Activated CD4-positive, CD25-positive, alpha-beta regulatory T cell treated with anti-CD3 and anti-CD28 coated beads, Interleukin-2, amount 50 U/mL, for 24 hours (primary cell): ENCODE measurements at regions not wholly inside any gene's neighbourhood (a gene's known extent, or its start where the extent isn't known, plus 50 kb on each side); places are given as distances from the start of the nearest gene placed in this dataset.
"Not testable (repeated sequence)": the region's sequence is repeated elsewhere in the genome, so short reads cannot be mapped to it uniquely, and the experiment has no call there.

Experiments
- ATAC-seq, 2 donors: fragments of 150-1000 bp; cut with Tn5 transposase; one replicate each; pipeline ENCODE4 v1.10.0; 2021; ENCODE audit warnings: mild to moderate bottlenecking in 1 of 2, moderate library complexity in 1 of 2

- no peak for ATAC-seq
These were observed 666.4 kb upstream of the CPEB2 start for GRCh38 chr4:14335872-14336271.

GRCh38 chr4:14336656-14337055, 665.6 kb upstream of the CPEB2 start:
- ATAC-seq = no peak

GRCh38 chr4:14337892-14338584, 664.2 kb upstream of the CPEB2 start:
- ATAC-seq = no peak

- no peak for ATAC-seq
These were observed 663.6 kb upstream of the CPEB2 start for GRCh38 chr4:14338585-14339265.

- ATAC-seq = no peak
These were observed 662.6 kb upstream of the CPEB2 start for GRCh38 chr4:14339715-14340114.

DNA sequence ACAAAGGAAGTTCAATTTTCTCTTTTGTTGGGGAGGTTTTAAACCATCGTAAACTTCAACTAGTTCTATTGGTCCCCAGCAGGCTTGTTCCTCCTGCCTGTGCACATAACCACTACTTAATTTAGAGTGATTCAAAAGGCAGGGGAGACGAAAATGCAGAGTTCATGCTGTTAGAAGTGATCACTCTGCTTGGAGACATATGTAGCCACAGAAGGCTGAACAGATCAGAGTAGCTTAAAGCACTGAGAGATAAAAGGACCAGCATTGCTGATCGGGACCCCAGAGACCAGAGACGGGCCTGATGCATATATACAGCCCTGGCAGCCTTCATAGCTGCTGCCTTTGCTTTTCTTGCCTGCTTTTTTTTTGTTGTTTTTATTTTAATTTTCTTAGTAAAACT, 662.0 kb upstream of the CPEB2 start:
- no peak for ATAC-seq

- no peak for ATAC-seq
These were observed 658.3 kb upstream of the CPEB2 start for GRCh38 chr4:14343961-14344360.

GRCh38 chr4:14345356-14345775, 656.9 kb upstream of the CPEB2 start:
- no peak for ATAC-seq

GRCh38 chr4:14347526-14347925, 654.8 kb upstream of the CPEB2 start:
- no peak for ATAC-seq

DNA sequence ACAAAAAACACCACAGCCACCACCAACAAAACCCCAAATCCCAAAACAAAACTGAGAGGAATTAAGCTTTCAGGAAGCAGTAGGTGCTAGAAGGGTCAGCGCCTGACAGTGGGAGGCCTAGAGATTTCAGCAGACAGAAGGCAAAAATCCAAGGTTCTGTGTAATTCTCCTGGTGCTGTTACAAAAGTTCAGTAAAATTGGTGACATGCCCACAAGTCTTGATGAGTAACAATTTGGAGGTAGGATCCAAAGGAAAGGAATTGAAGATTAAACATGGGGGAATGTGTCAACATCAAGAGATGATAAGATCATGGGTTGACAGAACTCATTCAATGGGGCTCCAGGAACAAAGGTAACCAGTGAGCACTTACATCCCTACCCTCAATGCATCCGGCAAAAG, 653.8 kb upstream of the CPEB2 start:
- ATAC-seq = no peak

DNA sequence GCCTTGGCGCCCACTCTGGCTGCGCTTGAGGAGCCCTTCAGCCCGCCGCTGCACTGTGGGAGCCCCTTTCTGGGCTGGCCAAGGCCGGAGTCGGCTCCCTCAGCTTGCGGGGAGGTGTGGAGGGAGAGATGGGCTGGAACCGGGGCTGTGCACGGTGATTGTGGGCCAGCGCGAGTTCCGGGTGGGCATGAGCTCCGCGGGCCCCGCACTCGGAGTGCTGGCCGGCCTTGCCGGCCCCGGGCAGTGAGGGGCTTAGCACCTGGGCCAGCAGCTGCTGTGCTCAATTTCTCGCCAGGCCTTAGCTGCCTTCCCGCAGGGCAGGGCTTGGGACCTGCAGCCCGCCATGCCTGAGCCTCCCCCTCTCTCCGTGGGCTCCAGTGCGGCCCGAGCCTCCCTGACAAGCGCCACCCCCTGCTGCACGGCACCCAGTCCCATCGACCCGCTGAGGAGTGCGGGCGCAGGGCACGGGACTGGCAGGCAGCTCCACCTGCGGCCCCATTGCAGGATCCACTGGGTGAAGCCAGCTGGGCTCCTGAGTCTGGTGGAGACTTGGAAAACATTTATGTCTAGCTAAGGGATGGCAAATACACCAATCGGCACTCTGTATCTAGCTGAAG, 643.6 kb upstream of the CPEB2 start:
- ATAC-seq = not testable (repeated sequence)

DNA sequence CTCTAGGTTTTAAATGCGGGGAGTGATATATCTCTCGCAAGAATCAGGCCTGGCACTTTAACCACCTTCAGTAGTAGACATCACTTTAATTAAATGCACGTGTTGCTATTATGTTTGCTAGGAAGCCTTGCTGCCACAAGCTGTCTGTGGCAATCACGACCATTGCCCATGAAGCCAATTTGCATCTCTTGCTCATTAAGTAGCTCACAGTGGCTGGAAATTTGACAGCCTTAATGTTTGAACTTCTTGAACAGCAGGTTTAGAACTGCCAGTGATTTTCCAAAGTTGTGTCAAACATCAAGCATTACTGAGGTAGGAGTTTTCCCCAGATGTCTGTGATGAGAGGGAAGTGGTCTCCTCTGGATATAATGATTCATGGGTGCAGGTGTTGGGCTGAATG, 642.3 kb upstream of the CPEB2 start:
- no peak for ATAC-seq

- no peak for ATAC-seq
These were observed 641.2 kb upstream of the CPEB2 start for GRCh38 chr4:14361084-14361483.

DNA sequence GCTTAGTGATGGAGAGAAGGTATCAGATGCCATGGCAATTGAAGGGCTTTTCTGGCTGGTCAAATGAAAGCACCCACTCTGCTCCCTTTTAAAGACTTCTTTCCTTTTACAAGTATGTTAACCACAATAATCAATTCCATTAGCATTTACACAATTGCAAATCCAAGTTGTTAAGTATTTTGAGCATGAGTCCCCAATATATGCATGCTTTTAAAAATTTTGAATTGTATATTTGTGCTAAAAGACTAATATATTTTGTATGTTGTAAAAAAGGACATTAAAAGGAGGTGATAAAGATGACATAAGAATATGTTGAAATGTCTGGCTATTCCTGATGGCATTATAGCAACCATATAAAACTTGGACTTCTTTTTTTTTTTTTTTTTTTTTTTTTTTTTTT, 639.9 kb upstream of the CPEB2 start:
- ATAC-seq = no peak

- ATAC-seq = no peak
These were observed 637.2 kb upstream of the CPEB2 start for GRCh38 chr4:14364953-14365536.

GRCh38 chr4:14368391-14368790, 633.9 kb upstream of the CPEB2 start:
- no peak for ATAC-seq

- ATAC-seq = no peak
These were observed 631.1 kb upstream of the CPEB2 start for GRCh38 chr4:14371131-14371530.

- ATAC-seq = no peak
These were observed 626.5 kb upstream of the CPEB2 start for GRCh38 chr4:14375816-14376215.

GRCh38 chr4:14379183-14379582, 623.1 kb upstream of the CPEB2 start:
- no peak for ATAC-seq

DNA sequence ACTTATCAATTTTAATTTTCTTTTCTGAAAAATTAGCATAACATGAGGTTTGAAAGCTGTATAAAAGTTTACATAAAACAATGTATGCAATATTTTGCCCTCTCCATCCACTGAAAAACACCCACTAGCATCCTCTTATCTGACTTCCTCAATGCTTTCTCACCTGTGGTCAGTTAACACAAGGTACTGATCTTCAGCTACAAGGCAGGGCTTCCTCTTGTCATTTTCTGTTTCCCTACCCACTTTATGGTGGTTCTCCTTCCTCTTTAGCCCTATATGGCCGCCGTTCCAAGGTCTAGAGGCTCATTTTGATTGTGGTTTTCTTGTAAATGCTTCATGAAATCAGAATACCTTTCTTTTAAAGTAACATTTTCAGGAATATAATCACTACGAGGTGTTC, 618.6 kb upstream of the CPEB2 start:
- ATAC-seq = no peak

DNA sequence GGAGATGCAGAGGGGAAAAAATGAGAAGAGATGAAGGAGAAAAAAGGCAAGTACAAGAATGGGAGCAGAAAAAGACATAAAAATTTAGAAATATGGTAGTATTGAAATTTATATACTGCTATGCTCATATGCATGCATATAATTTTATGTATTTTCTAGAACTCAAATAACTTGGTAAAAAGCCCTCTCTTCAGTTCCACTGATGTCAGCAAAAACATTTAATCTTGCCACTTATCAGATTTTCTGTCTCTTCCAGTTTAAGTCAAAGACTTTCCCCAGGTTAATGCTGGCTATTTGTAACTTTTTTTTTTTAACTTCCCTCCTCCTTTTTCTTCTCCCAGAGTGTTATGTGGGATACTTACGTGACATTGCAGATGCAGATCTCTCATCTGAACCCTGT, 617.5 kb upstream of the CPEB2 start:
- ATAC-seq = no peak

DNA sequence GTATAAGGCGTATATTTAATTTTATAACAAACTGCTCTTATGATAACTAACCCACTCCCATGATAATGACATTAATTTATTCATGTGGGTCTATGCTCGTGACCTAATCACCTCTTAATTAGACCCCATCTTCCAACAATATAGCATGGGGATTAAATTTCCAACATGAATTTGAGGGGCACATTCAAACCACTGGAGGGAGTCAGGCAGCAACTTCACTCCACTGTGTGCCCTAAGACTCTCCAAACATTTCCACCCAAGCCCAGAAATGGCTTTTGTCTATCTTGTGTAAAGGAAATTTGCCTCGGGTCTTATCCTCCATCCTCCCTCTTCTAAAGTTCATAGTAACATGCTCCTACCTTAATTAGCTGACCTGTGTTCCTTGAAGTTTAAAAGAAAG, 616.1 kb upstream of the CPEB2 start:
- ATAC-seq = no peak

DNA sequence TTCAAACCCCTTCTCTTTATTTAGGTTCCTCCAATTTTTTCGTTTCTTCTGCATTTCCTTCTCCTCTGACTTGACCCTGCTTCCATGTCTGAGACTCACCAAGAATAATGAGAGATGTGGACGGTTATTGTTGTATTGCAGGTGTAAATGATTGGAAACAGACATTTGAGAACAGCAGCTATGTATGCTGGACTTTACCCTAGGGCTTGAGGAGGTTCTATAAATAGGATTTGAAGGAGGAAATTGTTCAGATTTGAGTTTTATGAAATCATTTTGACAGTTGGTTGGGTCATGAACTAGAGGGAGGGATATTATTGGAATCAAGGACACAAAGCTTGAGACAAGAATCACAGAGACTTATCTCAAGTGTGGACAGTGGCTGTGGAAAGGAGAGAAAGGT, 614.6 kb upstream of the CPEB2 start:
- ATAC-seq = no peak

- no peak for ATAC-seq
These were observed 609.9 kb upstream of the CPEB2 start for GRCh38 chr4:14392378-14392777.
